MM.1S (cell line): ENCODE measurements at regions not wholly inside any gene's neighbourhood (a gene's known extent, or its start where the extent isn't known, plus 50 kb on each side); places are given as distances from the start of the nearest gene placed in this dataset.

Experiments used
- CTCF ChIP-seq: fragments of 300-600 bp; sonication (generic); IDR thresholded peaks from 2 replicates; pipeline ENCODE4 v1.5.1; 2016; ENCODE audit warnings: antibody characterized with exemption, low read length, mixed read lengths
- EZH2 ChIP-seq: fragments of 300-600 bp; sonication (generic); optimal IDR thresholded peaks from 2 replicates; pipeline ENCODE3; 2017; ENCODE audit warnings: low read depth, mild to moderate bottlenecking, antibody characterized with exemption, low read length, mixed read lengths

GRCh38 chr2:10504994-10505820, 57.1 kb upstream of the ODC1 start:
- TF ChIP-seq CTCF (no peak), EZH2 (no peak)
